Fibroblast of lung (primary cell): ENCODE measurements at regions not wholly inside any gene's neighbourhood (a gene's known extent, or its start where the extent isn't known, plus 50 kb on each side); places are given as distances from the start of the nearest gene placed in this dataset.

Source experiments
- DNase-seq, 2 donors: peaks; one replicate each; pipeline versions ENCODE4 v3.0.0 to v3.0.0-alpha.2; 2010; ENCODE audit warnings: low read depth in 2 of 2
- H2AFZ ChIP-seq: 2 replicates; pipeline ENCODE4 v1.5.1; 2012; ENCODE audit warnings: low read length, control low read depth, inconsistent platforms
- H3K27ac ChIP-seq: 2 replicates; pipeline ENCODE4 v1.5.1; 2011; ENCODE audit warnings: low read length, control low read depth; ENCODE audit not compliant: insufficient read depth
- H3K27me3 ChIP-seq: 2 replicates; pipeline ENCODE4 v1.5.1; 2011; ENCODE audit warnings: mild to moderate bottlenecking, low read length; ENCODE audit not compliant: control insufficient read depth, insufficient read depth
- H3K36me3 ChIP-seq: 2 replicates; pipeline ENCODE4 v1.5.1; 2011; ENCODE audit warnings: low read length; ENCODE audit not compliant: control insufficient read depth, insufficient read depth
- H3K4me1 ChIP-seq: 2 replicates; pipeline ENCODE4 v1.5.1; 2011; ENCODE audit warnings: low read length; ENCODE audit not compliant: control insufficient read depth, insufficient read depth; ENCODE audit errors: extremely low read depth
- H3K4me2 ChIP-seq: 2 replicates; pipeline ENCODE4 v1.5.1; 2011; ENCODE audit warnings: low read length, control low read depth; ENCODE audit not compliant: insufficient read depth; ENCODE audit errors: extremely low read depth
- H3K4me3 ChIP-seq, 4 experiments: fragments of 200-600 bp in 1 of 4; sonication (generic) in 1 of 4; replicated peaks in 1 of 4; 2 replicates each; pipeline ENCODE4 v1.5.1; 2011 to 2016; ENCODE audit warnings: low read length in 4 of 4, low read depth in 3 of 4, mild to moderate bottlenecking in 3 of 4, control low read depth in 2 of 4, inconsistent platforms in 1 of 4, mixed read lengths in 1 of 4; ENCODE audit not compliant: insufficient read depth in 1 of 4; ENCODE audit errors: control extremely low read depth in 1 of 4
- H3K79me2 ChIP-seq: 2 replicates; pipeline ENCODE4 v1.5.1; 2012; ENCODE audit warnings: mild to moderate bottlenecking, low read length, inconsistent platforms; ENCODE audit not compliant: control insufficient read depth, insufficient read depth
- H3K9ac ChIP-seq: 2 replicates; pipeline ENCODE4 v1.5.1; 2011; ENCODE audit warnings: mild to moderate bottlenecking, low read length, control low read depth; ENCODE audit not compliant: insufficient read depth
- H3K9me3 ChIP-seq: 2 replicates; pipeline ENCODE4 v1.5.1; 2012; ENCODE audit warnings: low read depth, low read length; ENCODE audit not compliant: control insufficient read depth, insufficient read depth
- H4K20me1 ChIP-seq: 2 replicates; pipeline ENCODE4 v1.5.1; 2011; ENCODE audit warnings: low read length; ENCODE audit not compliant: control insufficient read depth, insufficient read depth; ENCODE audit errors: extremely low read depth
- CTCF ChIP-seq, 2 donors: IDR thresholded peaks in 1 of 2; conservative IDR thresholded peaks in 1 of 2; 1 replicate in 1 of 2; 2 replicates in 1 of 2; pipeline ENCODE4 v1.5.1; 2011 to 2012; ENCODE audit warnings: low read length in 2 of 2, control low read depth in 1 of 2, inconsistent platforms in 1 of 2, low read depth in 1 of 2, mild to moderate bottlenecking in 1 of 2
- EZH2 ChIP-seq: IDR thresholded peaks from 2 replicates; pipeline ENCODE4 v1.5.1; 2012; ENCODE audit warnings: low read length, control low read depth, mild to moderate bottlenecking; ENCODE audit errors: missing control alignments

- Histone ChIP-seq H2AFZ (no peak overlapping the region), H3K4me1 (no peaks in the 10 kb centered on the region), H3K27ac (no peak overlapping the region), H3K27me3 (no peaks in the 10 kb centered on the region), H3K79me2 (no peaks in the 10 kb centered on the region), H3K4me3 (no peak overlapping the region), H3K9me3 (no peaks in the 10 kb centered on the region), H3K4me2 (no peak overlapping the region), H3K9ac (no peak overlapping the region), H4K20me1 (no peaks in the 10 kb centered on the region), H3K36me3 (no peaks in the 10 kb centered on the region)
- TF ChIP-seq CTCF (conservative IDR thresholded peaks at IDR 0.05 in 1 of 2, IDR thresholded peaks at IDR 0.05 in 1 of 2; ENCODE audit: low read depth in 1 of 2, low read length in 2 of 2) (no peak), EZH2 (no peak)
- DNase-seq, result no peak
Observed at GRCh38 chr6:85081102-85081501, 316.7 kb upstream of the TBX18 start.

GRCh38 chr6:85079761-85080160 is 315.4 kb upstream of the TBX18 start:
- H3K27ac ChIP-seq, result no peak overlapping the region
- H3K4me3 ChIP-seq, result no peak overlapping the region
- H3K4me1 ChIP-seq, result no peaks in the 10 kb centered on the region
- H3K9me3 ChIP-seq, result no peaks in the 10 kb centered on the region
- H3K36me3 ChIP-seq, result no peaks in the 10 kb centered on the region
- no peak for TF ChIP-seq EZH2
- TF ChIP-seq CTCF (conservative IDR thresholded peaks at IDR 0.05 in 1 of 2, IDR thresholded peaks at IDR 0.05 in 1 of 2; ENCODE audit: low read depth in 1 of 2, low read length in 2 of 2), result no peak
- DNase-seq, result no peak
- no peak overlapping the region for H2AFZ ChIP-seq
- no peaks in the 10 kb centered on the region for H3K79me2 ChIP-seq
- H3K27me3 ChIP-seq, result no peaks in the 10 kb centered on the region
- H3K9ac ChIP-seq, result no peak overlapping the region
- no peak overlapping the region for H3K4me2 ChIP-seq
- H4K20me1 ChIP-seq, result no peaks in the 10 kb centered on the region

- TF ChIP-seq CTCF (conservative IDR thresholded peaks at IDR 0.05 in 1 of 2, IDR thresholded peaks at IDR 0.05 in 1 of 2; ENCODE audit: low read depth in 1 of 2, low read length in 2 of 2) (no peak), EZH2 (no peak)
- H3K79me2 ChIP-seq, result no peaks in the 10 kb centered on the region
- no peaks in the 10 kb centered on the region for H3K9me3 ChIP-seq
- peak; percentile 85 to 88 for DNase-seq
- H2AFZ ChIP-seq, result no peak overlapping the region
- H3K4me2 ChIP-seq, result no peak overlapping the region
- no peaks in the 10 kb centered on the region for H4K20me1 ChIP-seq
- no peaks in the 10 kb centered on the region for H3K4me1 ChIP-seq
- no peak overlapping the region for H3K4me3 ChIP-seq
- no peak overlapping the region for H3K9ac ChIP-seq
- H3K27me3 ChIP-seq, result no peaks in the 10 kb centered on the region
- no peaks in the 10 kb centered on the region for H3K36me3 ChIP-seq
- H3K27ac ChIP-seq, result no peak overlapping the region
Observed at GRCh38 chr6:85078058-85078457, 313.7 kb upstream of the TBX18 start.
